Glomerular visceral epithelial cell (primary cell): ENCODE measurements at regions not wholly inside any gene's neighbourhood (a gene's known extent, or its start where the extent isn't known, plus 50 kb on each side); places are given as distances from the start of the nearest gene placed in this dataset.
"Not testable (repeated sequence)": the region's sequence is repeated elsewhere in the genome, so short reads cannot be mapped to it uniquely, and the experiment has no call there.

Experiments
- DNase-seq: peaks from one replicate; pipeline ENCODE4 v3.0.0-alpha.2; 2016; ENCODE audit errors: extremely low spot score

GRCh38 chrX:68995780-68996551, 167.1 kb downstream of the EFNB1 start:
- DNase-seq = peak; percentile 67

- DNase-seq = no peak
Observed at GRCh38 chrX:68995386-68995779, 166.6 kb downstream of the EFNB1 start.

- DNase-seq = no peak
Observed at GRCh38 chrX:68994891-68995255, 166.1 kb downstream of the EFNB1 start.

- DNase-seq = no peak
Observed at GRCh38 chrX:68994135-68994890, 165.5 kb downstream of the EFNB1 start.

- no peak for DNase-seq
Observed at GRCh38 chrX:68992821-68993397, 164.1 kb downstream of the EFNB1 start.

GRCh38 chrX:68991691-68992345, 163.0 kb downstream of the EFNB1 start:
- DNase-seq = no peak

GRCh38 chrX:68990948-68991347, 162.1 kb downstream of the EFNB1 start:
- no peak for DNase-seq

- no peak for DNase-seq
Observed at GRCh38 chrX:68989865-68990606, 161.2 kb downstream of the EFNB1 start.

GRCh38 chrX:68989456-68989855, 160.6 kb downstream of the EFNB1 start:
- DNase-seq = no peak

GRCh38 chrX:68988865-68989264, 160.0 kb downstream of the EFNB1 start:
- DNase-seq = no peak

- DNase-seq = no peak
Observed at GRCh38 chrX:68985135-68985755, 156.4 kb downstream of the EFNB1 start.

- DNase-seq = no peak
Observed at GRCh38 chrX:68983004-68983857, 154.4 kb downstream of the EFNB1 start.

- DNase-seq = no peak
Observed at GRCh38 chrX:68982476-68982875, 153.7 kb downstream of the EFNB1 start.

GRCh38 chrX:68980906-68981616, 152.2 kb downstream of the EFNB1 start:
- no peak for DNase-seq

- no peak for DNase-seq
Observed at GRCh38 chrX:68978655-68979054, 149.8 kb downstream of the EFNB1 start.

GRCh38 chrX:68978255-68978654, 149.4 kb downstream of the EFNB1 start:
- no peak for DNase-seq

- DNase-seq = no peak
Observed at GRCh38 chrX:68953331-68953730, 124.5 kb downstream of the EFNB1 start.

GRCh38 chrX:68951942-68952619, 123.3 kb downstream of the EFNB1 start:
- not testable (repeated sequence) for DNase-seq

GRCh38 chrX:68950937-68951336, 122.1 kb downstream of the EFNB1 start:
- DNase-seq = no peak
